ENCODE measurements at regions not wholly inside any gene's neighbourhood (a gene's known extent, or its start where the extent isn't known, plus 50 kb on each side); places are given as distances from the start of the nearest gene placed in this dataset.
"Not testable (repeated sequence)": the region's sequence is repeated elsewhere in the genome, so short reads cannot be mapped to it uniquely, and the experiment has no call there.

DNA sequence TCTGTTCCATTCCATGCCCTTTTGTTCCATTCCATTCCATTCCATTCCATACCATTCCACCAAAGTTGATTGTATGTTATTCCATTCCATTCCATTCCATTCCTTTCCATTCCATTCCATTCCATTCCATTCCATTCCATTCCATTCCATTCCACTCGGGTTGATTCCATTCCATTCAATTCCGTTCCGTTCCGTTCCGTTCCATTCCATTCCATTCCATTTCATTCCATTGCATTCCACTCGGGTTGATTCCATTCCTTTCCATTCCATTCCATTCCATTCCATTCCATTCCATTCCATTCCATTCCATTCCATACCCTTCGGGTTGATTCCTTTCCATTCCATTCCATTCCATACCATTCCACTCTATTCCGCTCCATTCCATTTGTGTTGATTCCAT, 143.8 kb downstream of the CWH43 start:
- not testable (repeated sequence) for H3K27ac ChIP-seq (ENCODE audit: low read depth, low read length); H3K18ac ChIP-seq (ENCODE audit: low read length); H3K9me3 ChIP-seq (ENCODE audit: insufficient read depth, low read depth, low read length); H3K4ac ChIP-seq (ENCODE audit: low read depth, low read length); H3K4me1 ChIP-seq (ENCODE audit: control insufficient read depth in 1 of 2, insufficient read depth in 2 of 2, low read length in 2 of 2); H3K36me3 ChIP-seq (ENCODE audit: control insufficient read depth in 1 of 2, insufficient read depth in 2 of 2, low read length in 2 of 2); H4K12ac ChIP-seq (ENCODE audit: low read depth, low read length); H2BK5ac ChIP-seq (ENCODE audit: low read depth, low read length, poor library complexity); H4K91ac ChIP-seq (ENCODE audit: low read depth, low read length); H3K79me2 ChIP-seq (ENCODE audit: control insufficient read depth, insufficient read depth, low read length, poor library complexity); H2AK5ac ChIP-seq (ENCODE audit: low read length); H3K79me1 ChIP-seq (ENCODE audit: low read length); H3K14ac ChIP-seq (ENCODE audit: low read length); DNase-seq; H3K4me3 ChIP-seq (ENCODE audit: low read depth, low read length); H2AFZ ChIP-seq (ENCODE audit: insufficient read depth, low read length, poor library complexity); H2BK120ac ChIP-seq (ENCODE audit: insufficient read depth, low read length, poor library complexity); H3K23ac ChIP-seq (ENCODE audit: low read length); H4K8ac ChIP-seq (ENCODE audit: low read depth, low read length); H3K27me3 ChIP-seq (ENCODE audit: insufficient read depth, low read length); H3K4me2 ChIP-seq (ENCODE audit: low read length); H3K9ac ChIP-seq (ENCODE audit: low read length); H2BK12ac ChIP-seq (ENCODE audit: low read length)
- 100% methylated on average over 1 of the region's 8 CpGs for WGBS (ENCODE audit: extremely low coverage, insufficient coverage, insufficient read length)

DNA sequence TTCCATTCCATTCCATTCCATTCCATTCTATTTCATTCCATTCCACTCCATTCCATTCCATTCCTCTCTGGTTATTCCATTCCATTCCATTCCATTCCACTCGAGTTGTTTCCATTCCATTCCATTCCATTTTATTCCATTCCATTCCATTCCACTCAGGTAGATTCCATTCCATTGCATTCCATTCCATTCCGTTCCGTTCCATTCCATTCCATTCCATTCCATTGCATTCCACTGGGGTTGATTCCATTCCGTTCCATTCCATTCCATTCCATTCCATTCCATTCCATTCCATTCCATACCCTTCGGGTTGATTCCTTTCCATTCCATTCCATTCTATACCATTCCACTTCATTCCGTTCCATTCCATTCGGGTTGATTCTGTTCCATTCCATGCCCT, 144.6 kb downstream of the CWH43 start:
- not testable (repeated sequence) for H3K4me3 ChIP-seq (ENCODE audit: low read depth, low read length); H4K12ac ChIP-seq (ENCODE audit: low read depth, low read length); H2BK5ac ChIP-seq (ENCODE audit: low read depth, low read length, poor library complexity); H3K14ac ChIP-seq (ENCODE audit: low read length); H2AK5ac ChIP-seq (ENCODE audit: low read length); H3K23ac ChIP-seq (ENCODE audit: low read length); H3K4me1 ChIP-seq (ENCODE audit: control insufficient read depth in 1 of 2, insufficient read depth in 2 of 2, low read length in 2 of 2); H3K36me3 ChIP-seq (ENCODE audit: control insufficient read depth in 1 of 2, insufficient read depth in 2 of 2, low read length in 2 of 2); H3K4me2 ChIP-seq (ENCODE audit: low read length); H3K27ac ChIP-seq (ENCODE audit: low read depth, low read length); H3K9ac ChIP-seq (ENCODE audit: low read length); H4K91ac ChIP-seq (ENCODE audit: low read depth, low read length); H3K79me2 ChIP-seq (ENCODE audit: control insufficient read depth, insufficient read depth, low read length, poor library complexity); H3K18ac ChIP-seq (ENCODE audit: low read length); H2AFZ ChIP-seq (ENCODE audit: insufficient read depth, low read length, poor library complexity); H3K4ac ChIP-seq (ENCODE audit: low read depth, low read length); DNase-seq; H3K79me1 ChIP-seq (ENCODE audit: low read length); H3K9me3 ChIP-seq (ENCODE audit: insufficient read depth, low read depth, low read length); H4K8ac ChIP-seq (ENCODE audit: low read depth, low read length); H3K27me3 ChIP-seq (ENCODE audit: insufficient read depth, low read length); H2BK120ac ChIP-seq (ENCODE audit: insufficient read depth, low read length, poor library complexity); H2BK12ac ChIP-seq (ENCODE audit: low read length)
- no CpG with 5 or more reads among the region's 7 CpGs for WGBS (ENCODE audit: extremely low coverage, insufficient coverage, insufficient read length)

DNA sequence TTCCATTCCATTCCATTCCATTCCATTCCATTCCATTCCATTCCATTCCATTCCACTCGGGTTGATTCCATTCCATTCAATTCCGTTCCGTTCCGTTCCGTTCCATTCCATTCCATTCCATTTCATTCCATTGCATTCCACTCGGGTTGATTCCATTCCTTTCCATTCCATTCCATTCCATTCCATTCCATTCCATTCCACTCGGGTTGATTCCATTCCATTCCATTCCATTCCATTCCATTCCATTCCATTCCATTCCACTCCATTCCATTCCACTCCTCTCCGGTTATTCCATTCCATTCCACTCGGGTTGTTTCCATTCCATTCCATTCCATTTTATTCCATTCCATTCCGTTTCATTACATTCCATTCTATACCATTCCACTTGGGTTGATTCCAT, 151.0 kb downstream of the CWH43 start:
- H3K27me3 ChIP-seq (ENCODE audit: insufficient read depth, low read length); H3K79me1 ChIP-seq (ENCODE audit: low read length); H3K9ac ChIP-seq (ENCODE audit: low read length); H3K14ac ChIP-seq (ENCODE audit: low read length); H4K12ac ChIP-seq (ENCODE audit: low read depth, low read length); H3K36me3 ChIP-seq (ENCODE audit: control insufficient read depth in 1 of 2, insufficient read depth in 2 of 2, low read length in 2 of 2); H4K91ac ChIP-seq (ENCODE audit: low read depth, low read length); H2BK12ac ChIP-seq (ENCODE audit: low read length); H3K4me2 ChIP-seq (ENCODE audit: low read length); H3K4me3 ChIP-seq (ENCODE audit: low read depth, low read length); H3K18ac ChIP-seq (ENCODE audit: low read length); H3K23ac ChIP-seq (ENCODE audit: low read length); H4K8ac ChIP-seq (ENCODE audit: low read depth, low read length); H2AFZ ChIP-seq (ENCODE audit: insufficient read depth, low read length, poor library complexity); H3K9me3 ChIP-seq (ENCODE audit: insufficient read depth, low read depth, low read length); H2BK120ac ChIP-seq (ENCODE audit: insufficient read depth, low read length, poor library complexity); H2AK5ac ChIP-seq (ENCODE audit: low read length); H3K79me2 ChIP-seq (ENCODE audit: control insufficient read depth, insufficient read depth, low read length, poor library complexity); DNase-seq; H3K4me1 ChIP-seq (ENCODE audit: control insufficient read depth in 1 of 2, insufficient read depth in 2 of 2, low read length in 2 of 2); H2BK5ac ChIP-seq (ENCODE audit: low read depth, low read length, poor library complexity); H3K27ac ChIP-seq (ENCODE audit: low read depth, low read length); H3K4ac ChIP-seq (ENCODE audit: low read depth, low read length): not testable (repeated sequence)
- WGBS (ENCODE audit: extremely low coverage, insufficient coverage, insufficient read length): no CpG with 5 or more reads among the region's 10 CpGs

DNA sequence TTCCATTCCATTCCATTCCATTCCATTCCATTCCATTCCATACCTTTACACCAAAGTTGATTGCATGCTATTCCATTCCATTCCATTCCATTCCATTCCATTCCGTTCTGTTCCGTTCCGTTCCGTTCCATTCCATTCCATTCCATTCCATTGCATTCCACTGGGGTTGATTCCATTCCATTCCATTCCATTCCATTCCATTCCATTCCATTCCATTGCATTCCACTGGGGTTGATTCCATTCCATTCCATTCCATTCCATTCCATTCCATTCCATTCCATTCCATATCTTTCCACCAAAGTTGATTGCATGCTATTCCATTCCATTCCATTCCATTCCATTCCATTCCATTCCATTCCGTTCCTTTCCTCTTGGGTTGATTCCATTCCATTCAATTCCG, 151.9 kb downstream of the CWH43 start:
- H2BK12ac ChIP-seq (ENCODE audit: low read length); H4K8ac ChIP-seq (ENCODE audit: low read depth, low read length); H3K36me3 ChIP-seq (ENCODE audit: control insufficient read depth in 1 of 2, insufficient read depth in 2 of 2, low read length in 2 of 2); DNase-seq; H3K27ac ChIP-seq (ENCODE audit: low read depth, low read length); H3K9me3 ChIP-seq (ENCODE audit: insufficient read depth, low read depth, low read length); H4K12ac ChIP-seq (ENCODE audit: low read depth, low read length); H3K79me2 ChIP-seq (ENCODE audit: control insufficient read depth, insufficient read depth, low read length, poor library complexity); H2BK120ac ChIP-seq (ENCODE audit: insufficient read depth, low read length, poor library complexity); H3K4me1 ChIP-seq (ENCODE audit: control insufficient read depth in 1 of 2, insufficient read depth in 2 of 2, low read length in 2 of 2); H3K18ac ChIP-seq (ENCODE audit: low read length); H3K9ac ChIP-seq (ENCODE audit: low read length); H3K23ac ChIP-seq (ENCODE audit: low read length); H2BK5ac ChIP-seq (ENCODE audit: low read depth, low read length, poor library complexity); H3K27me3 ChIP-seq (ENCODE audit: insufficient read depth, low read length); H3K4me3 ChIP-seq (ENCODE audit: low read depth, low read length); H3K4ac ChIP-seq (ENCODE audit: low read depth, low read length); H3K14ac ChIP-seq (ENCODE audit: low read length); H2AFZ ChIP-seq (ENCODE audit: insufficient read depth, low read length, poor library complexity); H4K91ac ChIP-seq (ENCODE audit: low read depth, low read length); H3K79me1 ChIP-seq (ENCODE audit: low read length); H2AK5ac ChIP-seq (ENCODE audit: low read length); H3K4me2 ChIP-seq (ENCODE audit: low read length): not testable (repeated sequence)
- 100% methylated on average over 4 of the region's 6 CpGs for WGBS (ENCODE audit: extremely low coverage, insufficient coverage, insufficient read length)

All from trophoblast cell (in vitro differentiated cells and primary cell).